Sigmoid colon (tissue), 4 donors: ENCODE measurements at regions not wholly inside any gene's neighbourhood (a gene's known extent, or its start where the extent isn't known, plus 50 kb on each side); places are given as distances from the start of the nearest gene placed in this dataset.

Experiments used
- POLR2A ChIP-seq, 2 donors: fragments of 450-650 bp; IDR thresholded peaks; one replicate each; pipeline ENCODE4 v1.6.1; 2016; ENCODE audit warnings: antibody characterized with exemption in 2 of 2, mild to moderate bottlenecking in 2 of 2, moderate library complexity in 2 of 2
- POLR2AphosphoS5 ChIP-seq, 4 donors: sonication (generic); formaldehyde crosslinking; IDR thresholded peaks; one replicate each; pipeline ENCODE4 v1.6.1; 2017; ENCODE audit warnings: antibody characterized with exemption in 4 of 4
- TF ChIP-seq, protein P1 (sequence below), 4 experiments: fragments of 450-650 bp in 3 of 4; fragments of 200-600 bp in 1 of 4; IDR thresholded peaks; one replicate each; pipeline ENCODE4 v1.5.1; 2016 to 2019; ENCODE audit warnings: antibody characterized with exemption in 4 of 4, mild to moderate bottlenecking in 3 of 4, moderate library complexity in 2 of 4

DNA sequence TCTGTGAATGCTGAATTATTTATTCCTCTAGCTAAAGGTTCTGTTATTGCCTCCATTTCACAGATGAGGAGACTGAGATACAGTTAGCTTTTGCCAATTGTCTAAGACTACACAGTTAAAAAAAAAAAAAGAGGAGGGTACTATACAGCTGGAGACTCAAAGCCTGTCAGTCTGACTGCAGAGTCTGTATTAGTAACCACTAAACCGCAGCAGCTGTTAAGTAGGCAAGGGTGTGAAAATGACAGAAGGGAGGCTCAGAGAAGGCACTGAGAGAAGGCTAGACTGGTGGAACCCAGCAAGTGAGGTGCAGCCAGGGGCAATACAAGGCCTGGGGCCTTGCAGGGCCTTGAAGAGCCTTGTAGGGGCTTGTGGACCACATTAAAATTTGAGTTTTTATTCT lies 181.2 kb downstream of the CSNK2A3 start:
- TF ChIP-seq, protein P1, sequence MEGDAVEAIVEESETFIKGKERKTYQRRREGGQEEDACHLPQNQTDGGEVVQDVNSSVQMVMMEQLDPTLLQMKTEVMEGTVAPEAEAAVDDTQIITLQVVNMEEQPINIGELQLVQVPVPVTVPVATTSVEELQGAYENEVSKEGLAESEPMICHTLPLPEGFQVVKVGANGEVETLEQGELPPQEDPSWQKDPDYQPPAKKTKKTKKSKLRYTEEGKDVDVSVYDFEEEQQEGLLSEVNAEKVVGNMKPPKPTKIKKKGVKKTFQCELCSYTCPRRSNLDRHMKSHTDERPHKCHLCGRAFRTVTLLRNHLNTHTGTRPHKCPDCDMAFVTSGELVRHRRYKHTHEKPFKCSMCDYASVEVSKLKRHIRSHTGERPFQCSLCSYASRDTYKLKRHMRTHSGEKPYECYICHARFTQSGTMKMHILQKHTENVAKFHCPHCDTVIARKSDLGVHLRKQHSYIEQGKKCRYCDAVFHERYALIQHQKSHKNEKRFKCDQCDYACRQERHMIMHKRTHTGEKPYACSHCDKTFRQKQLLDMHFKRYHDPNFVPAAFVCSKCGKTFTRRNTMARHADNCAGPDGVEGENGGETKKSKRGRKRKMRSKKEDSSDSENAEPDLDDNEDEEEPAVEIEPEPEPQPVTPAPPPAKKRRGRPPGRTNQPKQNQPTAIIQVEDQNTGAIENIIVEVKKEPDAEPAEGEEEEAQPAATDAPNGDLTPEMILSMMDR (IDR thresholded peaks at IDR 0.05) = no peak
- TF ChIP-seq POLR2AphosphoS5 (IDR thresholded peaks at IDR 0.05) = no peak
- TF ChIP-seq POLR2A (IDR thresholded peaks at IDR 0.05) = no peak
